ENCODE measurements at regions not wholly inside any gene's neighbourhood (a gene's known extent, or its start where the extent isn't known, plus 50 kb on each side); places are given as distances from the start of the nearest gene placed in this dataset.
"Not testable (repeated sequence)": the region's sequence is repeated elsewhere in the genome, so short reads cannot be mapped to it uniquely, and the experiment has no call there.

DNA sequence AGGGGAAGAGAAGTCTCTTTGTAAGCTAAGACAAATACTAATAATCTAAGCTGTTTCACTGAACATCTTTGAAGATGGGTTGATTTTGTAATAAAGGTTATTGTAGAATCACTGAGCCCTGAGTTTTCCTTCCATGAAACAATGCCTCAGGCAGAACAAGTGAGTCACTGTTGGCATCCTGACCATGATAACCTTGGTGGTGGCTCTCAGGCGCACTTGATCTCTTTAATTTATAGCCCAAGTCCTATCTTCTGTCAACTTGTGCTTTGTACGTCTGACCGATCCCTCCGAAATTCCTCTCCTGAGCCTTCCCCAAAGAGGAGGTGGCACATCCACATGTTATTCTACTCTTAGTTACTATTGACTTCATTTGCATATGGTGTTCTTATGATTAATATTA, 812.9 kb downstream of the REEP3 start:
- Histone ChIP-seq H3K4me3 (ENCODE audit: low read depth in 1 of 5, low read length in 5 of 5) (no peak overlapping the region), H3K9me3 (ENCODE audit: control insufficient read depth in 5 of 5, low read length in 5 of 5) (no peaks in the 10 kb centered on the region), H3K27ac (ENCODE audit: low read depth, low read length) (no peak overlapping the region), H3K36me3 (ENCODE audit: control insufficient read depth in 5 of 5, insufficient read depth in 5 of 5, low read length in 5 of 5) (no peaks in the 10 kb centered on the region), H3K4me1 (ENCODE audit: control insufficient read depth in 5 of 5, insufficient read depth in 5 of 5, low read length in 5 of 5) (no peaks in the 10 kb centered on the region), H3K9ac (ENCODE audit: low read length in 5 of 5) (no peak overlapping the region), H3K27me3 (ENCODE audit: control insufficient read depth in 5 of 5, insufficient read depth in 4 of 5, low read length in 5 of 5) (no peaks in the 10 kb centered on the region)

DNA sequence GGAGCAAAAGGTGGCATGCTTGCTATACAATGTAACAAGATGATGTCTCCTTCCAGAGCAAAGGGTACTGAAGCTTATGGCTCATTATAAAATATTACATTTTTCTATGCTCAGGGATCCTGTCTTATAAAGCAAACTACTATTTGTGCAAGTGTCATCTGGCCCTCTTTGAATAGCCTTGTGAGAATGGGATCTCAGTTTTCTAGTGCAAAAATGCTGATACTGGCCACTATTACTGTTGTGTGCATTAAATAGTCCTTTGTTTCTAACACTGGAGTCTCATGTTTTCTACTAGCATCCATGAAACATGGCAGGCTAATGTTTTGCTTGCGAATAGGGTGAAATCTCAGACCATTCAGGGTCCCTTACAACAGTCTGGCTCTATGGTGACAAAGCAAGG, 823.0 kb downstream of the REEP3 start:
- Histone ChIP-seq H3K4me1 (ENCODE audit: control insufficient read depth in 5 of 5, insufficient read depth in 5 of 5, low read length in 5 of 5) (no peaks in the 10 kb centered on the region), H3K36me3 (ENCODE audit: control insufficient read depth in 5 of 5, insufficient read depth in 5 of 5, low read length in 5 of 5) (no peaks in the 10 kb centered on the region), H3K9ac (ENCODE audit: low read length in 5 of 5) (no peak overlapping the region), H3K9me3 (ENCODE audit: control insufficient read depth in 5 of 5, low read length in 5 of 5) (no peaks in the 10 kb centered on the region), H3K27me3 (ENCODE audit: control insufficient read depth in 5 of 5, insufficient read depth in 4 of 5, low read length in 5 of 5) (no peaks in the 10 kb centered on the region), H3K4me3 (ENCODE audit: low read depth in 1 of 5, low read length in 5 of 5) (no peak overlapping the region), H3K27ac (ENCODE audit: low read depth, low read length) (no peak overlapping the region)

DNA sequence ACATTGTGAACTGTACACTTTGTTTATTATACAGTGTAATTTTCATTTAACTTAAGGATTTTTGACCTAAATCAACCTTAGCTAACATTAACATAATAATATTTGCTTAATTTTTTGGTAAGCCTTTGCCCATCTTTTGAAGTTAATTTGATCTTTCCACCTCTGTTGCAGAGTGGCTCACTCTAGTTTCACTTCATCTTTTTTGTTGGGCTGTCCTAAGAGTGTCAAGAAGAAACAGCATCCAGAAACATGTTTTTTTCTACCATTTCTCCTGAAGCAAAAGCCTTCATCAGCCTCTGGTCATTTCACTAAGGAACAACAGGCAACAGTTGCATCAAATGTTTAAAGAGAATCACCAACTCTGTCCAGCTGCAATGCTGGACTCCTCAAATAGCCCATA, 824.7 kb downstream of the REEP3 start:
- no peaks in the 10 kb centered on the region for H3K27me3 ChIP-seq (ENCODE audit: control insufficient read depth in 5 of 5, insufficient read depth in 4 of 5, low read length in 5 of 5)
- H3K27ac ChIP-seq (ENCODE audit: low read depth, low read length): no peak overlapping the region
- no peaks in the 10 kb centered on the region for H3K4me1 ChIP-seq (ENCODE audit: control insufficient read depth in 5 of 5, insufficient read depth in 5 of 5, low read length in 5 of 5)
- no peak overlapping the region for H3K9ac ChIP-seq (ENCODE audit: low read length in 5 of 5)
- no peaks in the 10 kb centered on the region for H3K9me3 ChIP-seq (ENCODE audit: control insufficient read depth in 5 of 5, low read length in 5 of 5)
- H3K36me3 ChIP-seq (ENCODE audit: control insufficient read depth in 5 of 5, insufficient read depth in 5 of 5, low read length in 5 of 5): no peaks in the 10 kb centered on the region
- no peak overlapping the region for H3K4me3 ChIP-seq (ENCODE audit: low read depth in 1 of 5, low read length in 5 of 5)

DNA sequence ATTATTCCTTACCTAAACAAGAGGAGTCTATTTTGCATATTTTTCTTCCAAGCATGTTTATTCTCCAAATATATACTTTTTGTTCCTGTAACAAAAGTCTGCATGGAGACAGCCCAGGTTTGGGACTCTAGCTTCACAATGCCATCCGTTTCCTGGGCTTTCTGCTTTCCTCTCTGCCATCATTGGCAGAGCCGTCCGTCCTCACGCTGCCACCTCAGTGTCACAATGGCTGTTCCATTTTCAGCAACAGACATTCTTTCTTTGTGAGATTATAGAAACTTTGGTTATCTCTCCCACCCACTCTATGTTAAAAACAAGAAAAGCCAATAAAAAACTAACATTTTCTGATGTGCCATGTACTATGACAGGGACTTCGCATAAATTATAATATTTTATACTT, 825.2 kb downstream of the REEP3 start:
- Histone ChIP-seq H3K4me3 (ENCODE audit: low read depth in 1 of 5, low read length in 5 of 5) (no peak overlapping the region), H3K27me3 (ENCODE audit: control insufficient read depth in 5 of 5, insufficient read depth in 4 of 5, low read length in 5 of 5) (no peaks in the 10 kb centered on the region), H3K9ac (ENCODE audit: low read length in 5 of 5) (no peak overlapping the region), H3K36me3 (ENCODE audit: control insufficient read depth in 5 of 5, insufficient read depth in 5 of 5, low read length in 5 of 5) (no peaks in the 10 kb centered on the region), H3K27ac (ENCODE audit: low read depth, low read length) (no peak overlapping the region), H3K4me1 (ENCODE audit: control insufficient read depth in 5 of 5, insufficient read depth in 5 of 5, low read length in 5 of 5) (no peaks in the 10 kb centered on the region), H3K9me3 (ENCODE audit: control insufficient read depth in 5 of 5, low read length in 5 of 5) (no peaks in the 10 kb centered on the region)

DNA sequence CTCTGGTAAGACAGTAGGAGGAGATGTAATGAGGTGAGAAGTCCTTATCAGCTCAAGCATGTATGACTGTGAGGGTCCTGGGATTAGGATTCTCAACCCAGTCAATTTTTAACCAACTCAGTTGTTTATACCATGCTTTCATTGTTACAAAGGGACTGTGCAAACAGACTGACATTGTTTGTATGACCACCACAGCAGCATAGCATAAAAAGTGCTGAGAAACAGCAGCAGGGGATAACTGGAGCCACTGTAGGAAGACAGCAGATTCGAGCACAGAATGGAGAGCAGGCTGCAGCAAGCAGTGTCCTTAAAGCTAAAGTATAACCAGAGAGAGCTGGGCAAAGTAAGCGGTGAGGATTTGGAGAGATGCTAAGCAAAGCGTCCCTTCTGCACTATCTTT, 829.5 kb downstream of the REEP3 start:
- Histone ChIP-seq H3K27me3 (ENCODE audit: control insufficient read depth in 5 of 5, insufficient read depth in 4 of 5, low read length in 5 of 5) (no peaks in the 10 kb centered on the region), H3K9ac (ENCODE audit: low read length in 5 of 5) (no peak overlapping the region), H3K4me3 (ENCODE audit: low read depth in 1 of 5, low read length in 5 of 5) (no peak overlapping the region)

DNA sequence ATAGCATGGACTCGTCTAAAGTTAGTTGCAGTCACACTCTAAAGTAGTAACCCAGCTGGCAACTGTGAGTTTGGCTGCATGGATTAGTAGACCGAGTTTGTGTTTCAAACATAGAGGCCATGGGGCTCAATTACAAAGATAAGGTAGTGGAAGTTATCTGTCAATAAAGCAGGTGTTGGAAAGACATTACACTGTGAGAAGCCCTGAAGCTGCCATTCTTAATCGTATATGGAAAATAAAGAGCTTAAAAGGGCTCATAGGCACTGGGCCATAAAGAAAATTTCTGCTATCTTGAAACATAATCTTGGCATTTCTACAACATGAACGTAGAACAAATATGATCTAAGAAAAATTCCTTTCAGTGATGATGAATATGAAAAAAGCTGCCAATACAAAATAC, 837.7 kb downstream of the REEP3 start:
- Histone ChIP-seq H3K4me1 (ENCODE audit: control insufficient read depth in 5 of 5, insufficient read depth in 5 of 5, low read length in 5 of 5) (no peaks in the 10 kb centered on the region), H3K9me3 (ENCODE audit: control insufficient read depth in 5 of 5, low read length in 5 of 5) (peaks cover 0 to 3% (median 0%) of the 10 kb centered on the region in 5 donors), H3K9ac (ENCODE audit: low read length in 5 of 5) (no peak overlapping the region), H3K4me3 (ENCODE audit: low read depth in 1 of 5, low read length in 5 of 5) (no peak overlapping the region), H3K27me3 (ENCODE audit: control insufficient read depth in 5 of 5, insufficient read depth in 4 of 5, low read length in 5 of 5) (no peaks in the 10 kb centered on the region), H3K27ac (ENCODE audit: low read depth, low read length) (no peak overlapping the region), H3K36me3 (ENCODE audit: control insufficient read depth in 5 of 5, insufficient read depth in 5 of 5, low read length in 5 of 5) (no peaks in the 10 kb centered on the region)

More for the DNA sequence above, 829.5 kb downstream of the REEP3 start:
- Histone ChIP-seq H3K9me3 (ENCODE audit: control insufficient read depth in 5 of 5, low read length in 5 of 5) (no peaks in the 10 kb centered on the region), H3K36me3 (ENCODE audit: control insufficient read depth in 5 of 5, insufficient read depth in 5 of 5, low read length in 5 of 5) (no peaks in the 10 kb centered on the region), H3K27ac (ENCODE audit: low read depth, low read length) (no peak overlapping the region), H3K4me1 (ENCODE audit: control insufficient read depth in 5 of 5, insufficient read depth in 5 of 5, low read length in 5 of 5) (no peaks in the 10 kb centered on the region)

DNA sequence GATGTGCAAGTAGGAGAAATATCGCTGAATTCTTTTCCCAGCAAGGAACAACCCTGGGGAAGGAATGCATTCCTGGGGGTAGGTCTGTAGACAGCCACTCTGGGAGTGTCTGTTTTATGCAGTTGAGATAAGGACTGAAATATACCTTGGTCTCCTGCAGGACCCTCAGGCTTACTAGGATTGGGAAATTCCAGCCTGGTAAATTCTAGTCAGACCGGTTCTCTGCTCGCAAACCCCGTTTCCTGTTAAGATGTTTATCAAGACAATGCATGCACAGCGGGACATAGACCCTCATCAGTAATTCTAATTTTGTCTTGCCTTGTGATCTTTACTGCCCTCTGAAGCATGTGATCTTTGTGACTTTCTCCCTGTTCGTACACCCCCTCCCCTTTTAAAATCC, 839.0 kb downstream of the REEP3 start:
- not testable (repeated sequence) for H3K27me3 ChIP-seq (ENCODE audit: control insufficient read depth in 5 of 5, insufficient read depth in 4 of 5, low read length in 5 of 5); H3K9me3 ChIP-seq (ENCODE audit: control insufficient read depth in 5 of 5, low read length in 5 of 5); H3K4me1 ChIP-seq (ENCODE audit: control insufficient read depth in 5 of 5, insufficient read depth in 5 of 5, low read length in 5 of 5); H3K36me3 ChIP-seq (ENCODE audit: control insufficient read depth in 5 of 5, insufficient read depth in 5 of 5, low read length in 5 of 5); H3K9ac ChIP-seq (ENCODE audit: low read length in 5 of 5); H3K4me3 ChIP-seq (ENCODE audit: low read depth in 1 of 5, low read length in 5 of 5); H3K27ac ChIP-seq (ENCODE audit: low read depth, low read length)

DNA sequence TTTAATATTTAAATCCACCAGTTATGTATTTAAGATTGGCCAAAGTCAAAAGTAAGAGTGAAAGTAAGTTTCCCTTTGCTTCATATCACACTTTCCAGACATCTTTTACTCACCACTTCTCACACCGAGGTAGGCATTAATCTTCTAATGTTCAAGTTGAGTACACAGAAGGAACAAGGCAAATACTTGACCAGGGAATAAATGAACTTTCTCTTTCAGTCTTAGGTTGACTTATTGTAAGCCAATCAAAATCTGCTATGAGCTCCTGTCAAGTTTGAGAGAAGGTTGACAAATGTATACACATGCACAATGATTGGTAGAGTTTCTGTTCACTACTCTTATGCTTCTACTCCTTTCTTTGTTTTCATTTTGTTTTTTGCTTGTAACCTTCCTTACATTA, 842.5 kb downstream of the REEP3 start:
- no peak overlapping the region for H3K9ac ChIP-seq (ENCODE audit: low read length in 5 of 5)
- no peaks in the 10 kb centered on the region for H3K27me3 ChIP-seq (ENCODE audit: control insufficient read depth in 5 of 5, insufficient read depth in 4 of 5, low read length in 5 of 5)
- no peak overlapping the region for H3K4me3 ChIP-seq (ENCODE audit: low read depth in 1 of 5, low read length in 5 of 5)
- no peak overlapping the region for H3K27ac ChIP-seq (ENCODE audit: low read depth, low read length)
- H3K4me1 ChIP-seq (ENCODE audit: control insufficient read depth in 5 of 5, insufficient read depth in 5 of 5, low read length in 5 of 5): no peaks in the 10 kb centered on the region
- peaks cover 0 to 3% (median 0%) of the 10 kb centered on the region in 5 donors for H3K9me3 ChIP-seq (ENCODE audit: control insufficient read depth in 5 of 5, low read length in 5 of 5)
- no peaks in the 10 kb centered on the region for H3K36me3 ChIP-seq (ENCODE audit: control insufficient read depth in 5 of 5, insufficient read depth in 5 of 5, low read length in 5 of 5)

DNA sequence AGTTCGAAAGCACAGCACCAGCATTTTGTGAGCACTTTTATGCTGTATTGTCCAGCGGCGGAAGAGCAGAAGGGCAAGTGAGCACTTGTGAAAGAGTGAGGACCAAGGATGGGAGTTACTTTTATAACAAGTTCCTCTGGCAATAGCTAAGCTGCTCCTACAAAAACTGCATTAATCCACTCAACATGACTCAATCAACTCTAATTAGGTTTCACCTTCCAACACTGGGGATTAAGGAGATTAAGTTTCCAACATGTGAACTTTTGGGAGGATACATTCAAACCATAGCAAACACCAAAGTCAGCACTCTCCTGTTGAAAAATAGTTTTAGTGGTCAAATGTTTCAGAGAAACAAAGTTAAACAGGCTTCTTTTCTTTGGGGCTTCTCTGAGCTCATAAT, 844.5 kb downstream of the REEP3 start:
- Histone ChIP-seq H3K4me1 (ENCODE audit: control insufficient read depth in 5 of 5, insufficient read depth in 5 of 5, low read length in 5 of 5) (no peaks in the 10 kb centered on the region), H3K9me3 (ENCODE audit: control insufficient read depth in 5 of 5, low read length in 5 of 5) (no peaks in the 10 kb centered on the region), H3K36me3 (ENCODE audit: control insufficient read depth in 5 of 5, insufficient read depth in 5 of 5, low read length in 5 of 5) (no peaks in the 10 kb centered on the region), H3K27me3 (ENCODE audit: control insufficient read depth in 5 of 5, insufficient read depth in 4 of 5, low read length in 5 of 5) (no peaks in the 10 kb centered on the region), H3K9ac (ENCODE audit: low read length in 5 of 5) (no peak overlapping the region), H3K27ac (ENCODE audit: low read depth, low read length) (no peak overlapping the region), H3K4me3 (ENCODE audit: low read depth in 1 of 5, low read length in 5 of 5) (no peak overlapping the region)

DNA sequence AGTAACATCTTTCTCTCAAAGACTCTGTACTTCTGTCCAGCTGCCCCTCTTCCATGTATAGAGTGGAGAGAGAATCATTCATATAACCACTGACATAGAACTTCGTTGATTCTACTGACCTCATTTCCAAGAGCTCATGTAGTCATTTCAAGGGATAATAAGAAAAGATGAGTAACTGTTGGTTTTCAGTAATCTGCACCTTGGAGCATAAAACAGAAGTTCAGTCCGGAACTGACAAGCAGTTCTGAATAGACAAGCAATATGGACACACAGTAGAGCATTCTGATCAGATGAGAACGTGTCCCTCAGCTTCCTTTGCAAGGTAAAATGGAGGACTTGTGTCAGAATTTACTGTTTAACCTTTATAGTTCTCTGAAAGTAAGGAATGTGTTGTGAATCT, 847.1 kb downstream of the REEP3 start:
- Histone ChIP-seq H3K4me3 (ENCODE audit: low read depth in 1 of 5, low read length in 5 of 5) (no peak overlapping the region), H3K9ac (ENCODE audit: low read length in 5 of 5) (no peak overlapping the region), H3K4me1 (ENCODE audit: control insufficient read depth in 5 of 5, insufficient read depth in 5 of 5, low read length in 5 of 5) (no peaks in the 10 kb centered on the region), H3K36me3 (ENCODE audit: control insufficient read depth in 5 of 5, insufficient read depth in 5 of 5, low read length in 5 of 5) (no peaks in the 10 kb centered on the region), H3K27me3 (ENCODE audit: control insufficient read depth in 5 of 5, insufficient read depth in 4 of 5, low read length in 5 of 5) (no peaks in the 10 kb centered on the region), H3K27ac (ENCODE audit: low read depth, low read length) (no peak overlapping the region), H3K9me3 (ENCODE audit: control insufficient read depth in 5 of 5, low read length in 5 of 5) (no peaks in the 10 kb centered on the region)
